Left lung (tissue), 4 donors: ENCODE measurements at regions not wholly inside any gene's neighbourhood (a gene's known extent, or its start where the extent isn't known, plus 50 kb on each side); places are given as distances from the start of the nearest gene placed in this dataset.

Experiments
- ATAC-seq: fragments of 200-7000 bp; cut with Tn5 transposase; one replicate; pipeline ENCODE4 v1.9.1; 2020; ENCODE audit warnings: moderate library complexity
- DNase-seq, 4 donors: peaks; one replicate each; pipeline ENCODE4 v3.0.0-alpha.2; 2013 to 2020
- H3K27ac ChIP-seq, 2 donors: fragments of 200-600 bp; sonication (generic) in 1 of 2; one replicate each; pipeline versions ENCODE4 v1.5.0 to v1.8.0; 2020 to 2021
- H3K27me3 ChIP-seq, 2 donors: fragments of 200-600 bp; sonication (generic) in 1 of 2; one replicate each; pipeline versions ENCODE4 v1.5.0 to v1.8.0; 2020 to 2021
- H3K36me3 ChIP-seq, 2 donors: fragments of 200-600 bp; sonication (generic) in 1 of 2; one replicate each; pipeline versions ENCODE4 v1.5.0 to v1.8.0; 2020 to 2021
- H3K4me1 ChIP-seq, 2 donors: fragments of 200-600 bp; one replicate each; pipeline ENCODE4 v1.8.0; 2021
- H3K4me3 ChIP-seq, 2 donors: fragments of 200-600 bp; sonication (generic) in 1 of 2; one replicate each; pipeline versions ENCODE4 v1.5.0 to v1.8.0; 2020 to 2021; ENCODE audit warnings: mild to moderate bottlenecking in 1 of 2
- H3K9me3 ChIP-seq, 2 donors: fragments of 200-600 bp; sonication (generic) in 1 of 2; one replicate each; pipeline versions ENCODE4 v1.5.0 to v1.8.0; 2020 to 2021
- CTCF ChIP-seq, 2 donors: fragments of 200-600 bp; sonication (generic) in 1 of 2; IDR thresholded peaks; one replicate each; pipeline versions ENCODE4 v1.5.0 to v1.8.0; 2021; ENCODE audit warnings: antibody characterized with exemption in 2 of 2
- intact Hi-C, 2 donors: fragments of 100-400 bp; cut with DNase I; formaldehyde crosslinking; loops; one replicate each; pipeline versions ENCODE4 v1.11.2 to v1.14.2; 2022
- donor health status: DM: no; HTN: yes; CAD: no.
- donor health status: DM: no; HTN: no; CAD: no.

GRCh38 chr2:64371727-64372126 is 82.2 kb upstream of the LGALSL start:
- Histone ChIP-seq H3K4me1 (no peaks in the 10 kb centered on the region), H3K27ac (no peak overlapping the region), H3K36me3 (no peaks in the 10 kb centered on the region), H3K9me3 (no peaks in the 10 kb centered on the region), H3K4me3 (no peak overlapping the region), H3K27me3 (no peaks in the 10 kb centered on the region)
- no peak for TF ChIP-seq CTCF (IDR thresholded peaks at IDR 0.05)
- DNase-seq (no peak), ATAC-seq (no peak)
- intact Hi-C loops: no loop called here

GRCh38 chr2:64374686-64375085 is 79.3 kb upstream of the LGALSL start:
- H3K4me1 ChIP-seq: no peaks in the 10 kb centered on the region
- H3K27ac ChIP-seq: no peak overlapping the region
- intact Hi-C loops: no loop called here
- no peaks in the 10 kb centered on the region for H3K27me3 ChIP-seq
- no peak overlapping the region for H3K4me3 ChIP-seq
- H3K36me3 ChIP-seq: no peaks in the 10 kb centered on the region
- H3K9me3 ChIP-seq: no peaks in the 10 kb centered on the region
- DNase-seq (no peak), ATAC-seq (no peak)
- no peak for TF ChIP-seq CTCF (IDR thresholded peaks at IDR 0.05)

GRCh38 chr2:64376926-64377325 is 77.0 kb upstream of the LGALSL start:
- intact Hi-C loops: no loop called here
- ATAC-seq: no peak

GRCh38 chr2:64379186-64379585 is 74.8 kb upstream of the LGALSL start:
- Histone ChIP-seq H3K4me1 (peaks cover 0 to 13% of the 10 kb centered on the region in 2 donors), H3K36me3 (no peaks in the 10 kb centered on the region), H3K9me3 (no peaks in the 10 kb centered on the region), H3K4me3 (no peak overlapping the region), H3K27ac (no peak overlapping the region), H3K27me3 (no peaks in the 10 kb centered on the region)
- DNase-seq: no peak
- ATAC-seq: no peak
- intact Hi-C loops: no loop called here
- TF ChIP-seq CTCF (IDR thresholded peaks at IDR 0.05): no peak

More at GRCh38 chr2:64376926-64377325, 77.0 kb upstream of the LGALSL start:
- no peaks in the 10 kb centered on the region for H3K27me3 ChIP-seq
- no peaks in the 10 kb centered on the region for H3K9me3 ChIP-seq
- no peaks in the 10 kb centered on the region for H3K36me3 ChIP-seq
- DNase-seq: peak in 1 of 4 donors; percentile 38
- no peak for TF ChIP-seq CTCF (IDR thresholded peaks at IDR 0.05)
- H3K27ac ChIP-seq: no peak overlapping the region
- peaks cover 0 to 4% of the 10 kb centered on the region in 2 donors for H3K4me1 ChIP-seq
- no peak overlapping the region for H3K4me3 ChIP-seq

- peak; percentile 80 for ATAC-seq
- Histone ChIP-seq H3K4me3 (no peak overlapping the region), H3K27me3 (no peaks in the 10 kb centered on the region), H3K27ac (no peak overlapping the region), H3K36me3 (no peaks in the 10 kb centered on the region), H3K9me3 (no peaks in the 10 kb centered on the region), H3K4me1 (peaks cover 0 to 13% of the 10 kb centered on the region in 2 donors)
- DNase-seq: peak in 1 of 4 donors; percentile 33
- intact Hi-C loops: no loop called here
- TF ChIP-seq CTCF (IDR thresholded peaks at IDR 0.05): no peak
These were observed 73.0 kb upstream of the LGALSL start for GRCh38 chr2:64380853-64381527.
